Middle frontal gyrus (tissue), 1 donor: ENCODE measurements at regions not wholly inside any gene's neighbourhood (a gene's known extent, or its start where the extent isn't known, plus 50 kb on each side); places are given as distances from the start of the nearest gene placed in this dataset.
"Not testable (repeated sequence)": the region's sequence is repeated elsewhere in the genome, so short reads cannot be mapped to it uniquely, and the experiment has no call there.

Source experiments
- DNase-seq: peaks from one replicate; pipeline ENCODE4 v3.0.0-alpha.2; 2015; ENCODE audit warnings: low spot score; ENCODE audit errors: extremely low spot score

GRCh38 chr3:61442696-61443095 is 118.7 kb upstream of the PTPRG start:
- DNase-seq: no peak

GRCh38 chr3:61443886-61444285 is 117.5 kb upstream of the PTPRG start:
- no peak for DNase-seq

- DNase-seq: no peak
Measured at GRCh38 chr3:61444782-61445181, 116.6 kb upstream of the PTPRG start.

- DNase-seq: no peak
Measured at GRCh38 chr3:61445924-61446323, 115.4 kb upstream of the PTPRG start.

- DNase-seq: no peak
Measured at GRCh38 chr3:61446341-61446740, 115.0 kb upstream of the PTPRG start.

GRCh38 chr3:61448378-61448777 is 113.0 kb upstream of the PTPRG start:
- no peak for DNase-seq

- no peak for DNase-seq
Measured at GRCh38 chr3:61449327-61450040, 111.9 kb upstream of the PTPRG start.

GRCh38 chr3:61450866-61451265 is 110.5 kb upstream of the PTPRG start:
- DNase-seq: no peak

- DNase-seq: no peak
Measured at GRCh38 chr3:61451841-61452240, 109.5 kb upstream of the PTPRG start.

GRCh38 chr3:61452535-61453090 is 108.8 kb upstream of the PTPRG start:
- no peak for DNase-seq

GRCh38 chr3:61454006-61454585 is 107.3 kb upstream of the PTPRG start:
- no peak for DNase-seq

GRCh38 chr3:61454801-61455200 is 106.6 kb upstream of the PTPRG start:
- no peak for DNase-seq

GRCh38 chr3:61460636-61461035 is 100.7 kb upstream of the PTPRG start:
- DNase-seq: no peak

- DNase-seq: no peak
Measured at GRCh38 chr3:61463191-61463590, 98.2 kb upstream of the PTPRG start.

GRCh38 chr3:61464518-61465140 is 96.7 kb upstream of the PTPRG start:
- no peak for DNase-seq

GRCh38 chr3:61466357-61466756 is 95.0 kb upstream of the PTPRG start:
- no peak for DNase-seq

- no peak for DNase-seq
Measured at GRCh38 chr3:61483997-61484396, 77.4 kb upstream of the PTPRG start.

- no peak for DNase-seq
Measured at GRCh38 chr3:61493339-61493738, 68.0 kb upstream of the PTPRG start.

- DNase-seq: not testable (repeated sequence)
Measured at GRCh38 chr3:61494309-61494708, 67.1 kb upstream of the PTPRG start.

- DNase-seq: no peak
Measured at GRCh38 chr3:61497463-61497862, 63.9 kb upstream of the PTPRG start.

- DNase-seq: no peak
Measured at GRCh38 chr3:61505197-61505596, 56.2 kb upstream of the PTPRG start.

GRCh38 chr3:61507946-61508345 is 53.4 kb upstream of the PTPRG start:
- DNase-seq: no peak
